ENCODE measurements at regions not wholly inside any gene's neighbourhood (a gene's known extent, or its start where the extent isn't known, plus 50 kb on each side); places are given as distances from the start of the nearest gene placed in this dataset.

- peak; percentile 69 to 98; a peak in 3 of 4 replicates for TF ChIP-seq ATF4 (CRISPR knock-in tag; IDR thresholded peaks at IDR 0.05)
- peak in 1 of 2 experiments; percentile 40; a peak in 1 of 4 replicates for TF ChIP-seq KLF16 (CRISPR knock-in tag; IDR thresholded peaks at IDR 0.05)
- no peak for TF ChIP-seq ZNF761 (CRISPR knock-in tag; conservative IDR thresholded peaks at IDR 0.05)
- TF ChIP-seq CEBPG (CRISPR knock-in tag; IDR thresholded peaks at IDR 0.05) = peak; percentile 98
- no peak for TF ChIP-seq SYNCRIP (IDR thresholded peaks at IDR 0.05; ENCODE audit: insufficient read depth, low read depth, low read length)
- TF ChIP-seq PCBP1 (IDR thresholded peaks at IDR 0.05; ENCODE audit: borderline replicate concordance, low read depth, low read length) = no peak
- no peak for TF ChIP-seq ZNF597 (CRISPR knock-in tag; IDR thresholded peaks at IDR 0.05)
- TF ChIP-seq ELK4 (CRISPR knock-in tag; IDR thresholded peaks at IDR 0.05; ENCODE audit: borderline replicate concordance) = no peak
- peak; percentile 40; the same call in 1 of the 2 replicates for TF ChIP-seq RXRB (CRISPR knock-in tag; IDR thresholded peaks at IDR 0.05; ENCODE audit: borderline replicate concordance)
- TF ChIP-seq FOXA3 (CRISPR knock-in tag; IDR thresholded peaks at IDR 0.05) = peak; percentile 35; the same call in 1 of the 2 replicates
- TF ChIP-seq, protein P1, sequence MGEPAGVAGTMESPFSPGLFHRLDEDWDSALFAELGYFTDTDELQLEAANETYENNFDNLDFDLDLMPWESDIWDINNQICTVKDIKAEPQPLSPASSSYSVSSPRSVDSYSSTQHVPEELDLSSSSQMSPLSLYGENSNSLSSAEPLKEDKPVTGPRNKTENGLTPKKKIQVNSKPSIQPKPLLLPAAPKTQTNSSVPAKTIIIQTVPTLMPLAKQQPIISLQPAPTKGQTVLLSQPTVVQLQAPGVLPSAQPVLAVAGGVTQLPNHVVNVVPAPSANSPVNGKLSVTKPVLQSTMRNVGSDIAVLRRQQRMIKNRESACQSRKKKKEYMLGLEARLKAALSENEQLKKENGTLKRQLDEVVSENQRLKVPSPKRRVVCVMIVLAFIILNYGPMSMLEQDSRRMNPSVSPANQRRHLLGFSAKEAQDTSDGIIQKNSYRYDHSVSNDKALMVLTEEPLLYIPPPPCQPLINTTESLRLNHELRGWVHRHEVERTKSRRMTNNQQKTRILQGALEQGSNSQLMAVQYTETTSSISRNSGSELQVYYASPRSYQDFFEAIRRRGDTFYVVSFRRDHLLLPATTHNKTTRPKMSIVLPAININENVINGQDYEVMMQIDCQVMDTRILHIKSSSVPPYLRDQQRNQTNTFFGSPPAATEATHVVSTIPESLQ (CRISPR knock-in tag; conservative IDR thresholded peaks at IDR 0.05) = no peak
- TF ChIP-seq DNMT1 (CRISPR knock-in tag; IDR thresholded peaks at IDR 0.05) = no peak
- TF ChIP-seq SMC3 (IDR thresholded peaks at IDR 0.05; ENCODE audit: low read length) = peak; percentile 90
- no peak for TF ChIP-seq MLXIP (CRISPR knock-in tag; IDR thresholded peaks at IDR 0.05; ENCODE audit: borderline replicate concordance)
- TF ChIP-seq ELF3 (CRISPR knock-in tag; IDR thresholded peaks at IDR 0.05) = no peak; the same call in 1 of the 2 replicates
- TF ChIP-seq MLLT10 (CRISPR knock-in tag; IDR thresholded peaks at IDR 0.05) = no peak
- TF ChIP-seq MED13 (CRISPR knock-in tag; IDR thresholded peaks at IDR 0.05) = no peak
- no peak for TF ChIP-seq CREBL2 (CRISPR knock-in tag; IDR thresholded peaks at IDR 0.05; ENCODE audit: borderline replicate concordance)
- no peak for TF ChIP-seq ZFP1 (CRISPR knock-in tag; IDR thresholded peaks at IDR 0.05)
- TF ChIP-seq STAG1 (CRISPR knock-in tag; IDR thresholded peaks at IDR 0.05) = peak; percentile 93
- no peak for TF ChIP-seq ZNF577 (CRISPR knock-in tag; IDR thresholded peaks at IDR 0.05; ENCODE audit: borderline replicate concordance, low read depth)
- TF ChIP-seq, protein P2, sequence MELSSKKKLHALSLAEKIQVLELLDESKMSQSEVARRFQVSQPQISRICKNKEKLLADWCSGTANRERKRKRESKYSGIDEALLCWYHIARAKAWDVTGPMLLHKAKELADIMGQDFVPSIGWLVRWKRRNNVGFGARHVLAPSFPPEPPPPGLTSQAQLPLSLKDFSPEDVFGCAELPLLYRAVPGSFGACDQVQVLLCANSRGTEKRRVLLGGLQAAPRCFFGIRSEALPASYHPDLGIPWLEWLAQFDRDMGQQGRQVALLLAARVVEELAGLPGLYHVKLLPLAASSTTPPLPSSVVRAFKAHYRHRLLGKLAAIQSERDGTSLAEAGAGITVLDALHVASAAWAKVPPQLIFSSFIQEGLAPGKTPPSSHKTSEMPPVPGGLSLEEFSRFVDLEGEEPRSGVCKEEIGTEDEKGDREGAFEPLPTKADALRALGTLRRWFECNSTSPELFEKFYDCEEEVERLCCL (CRISPR knock-in tag; IDR thresholded peaks at IDR 0.05; ENCODE audit: borderline replicate concordance) = no peak
These were observed 489.9 kb downstream of the NYAP2 start (continued) for GRCh38 chr2:225889452-225889851.
